Ovary (tissue), 7 donors: ENCODE measurements at regions not wholly inside any gene's neighbourhood (a gene's known extent, or its start where the extent isn't known, plus 50 kb on each side); places are given as distances from the start of the nearest gene placed in this dataset.
"Not testable (repeated sequence)": the region's sequence is repeated elsewhere in the genome, so short reads cannot be mapped to it uniquely, and the experiment has no call there.

Experiments used
- DNase-seq, 5 donors: peaks; one replicate each; pipeline ENCODE4 v3.0.0-alpha.2; 2019 to 2020
- H3K27ac ChIP-seq, 2 donors: fragments of 200-600 bp; one replicate each; pipeline versions ENCODE4 v1.5.1 to v1.8.0; 2019 to 2022
- H3K27me3 ChIP-seq: fragments of 200-600 bp; one replicate; pipeline ENCODE4 v1.8.0; 2022
- H3K36me3 ChIP-seq: fragments of 200-600 bp; sonication (generic); one replicate; pipeline ENCODE4 v1.5.1; 2019
- H3K4me1 ChIP-seq: one replicate; pipeline ENCODE4 v1.8.1; 2013; ENCODE audit warnings: mild to moderate bottlenecking, moderate library complexity; ENCODE audit not compliant: insufficient read depth
- H3K4me3 ChIP-seq: fragments of 200-600 bp; sonication (generic); one replicate; pipeline ENCODE4 v1.5.1; 2017
- H3K9me3 ChIP-seq, 2 donors: fragments of 200-600 bp in 1 of 2; sonication (generic) in 1 of 2; one replicate each; pipeline versions ENCODE4 v1.5.1 to v1.8.1; 2013 to 2019; ENCODE audit warnings: mild to moderate bottlenecking in 1 of 2, moderate library complexity in 1 of 2
- CTCF ChIP-seq, 3 donors: fragments of 450-650 bp in 2 of 3; fragments of 200-600 bp in 1 of 3; IDR thresholded peaks; one replicate each; pipeline versions ENCODE4 v1.5.1 to v1.8.0; 2016 to 2022; ENCODE audit warnings: antibody characterized with exemption in 3 of 3, mild to moderate bottlenecking in 1 of 3
- EP300 ChIP-seq: sonication (generic); formaldehyde crosslinking; IDR thresholded peaks from one replicate; pipeline ENCODE4 v1.6.1; 2017; ENCODE audit warnings: antibody characterized with exemption
- POLR2A ChIP-seq: fragments of 450-650 bp; IDR thresholded peaks from one replicate; pipeline ENCODE4 v1.6.1; 2017; ENCODE audit warnings: antibody characterized with exemption, mild to moderate bottlenecking, moderate library complexity
- WGBS, 3 donors: extraction: QIAGEN DNeasy Blood & Tissue Kit in 1 of 3; methylation state at CpG; one replicate each; pipeline versions ENCODE4 v1.1.5 to v1.1.7; 2013 to 2017; 5-methylcytosine and 5-hydroxymethylcytosine counted together
- intact Hi-C, 4 donors: fragments of 100-400 bp; cut with DNase I; formaldehyde crosslinking; loops; one replicate each; pipeline versions ENCODE4 v1.11.0 to v1.15.1; 2022 to 2023
- donor health status: DM: no; HTN: no; CAD: no; lungs with moderate emphysema.
- donor health status: DM: no; HTN: no; CAD: no.
- donor health status: Bipolar disorder and iron deficiency.
- donor health status: DM: no; HTN: no; CAD: no.
- donor health status: DM: yes; HTN: yes; CAD: no.

- no peaks in the 10 kb centered on the region for H3K4me1 ChIP-seq
- intact Hi-C loops, result no loop called here
- no peaks in the 10 kb centered on the region for H3K27me3 ChIP-seq
- no peaks in the 10 kb centered on the region for H3K36me3 ChIP-seq
- H3K9me3 ChIP-seq, result no peaks in the 10 kb centered on the region
- DNase-seq, result no peak
- TF ChIP-seq EP300 (no peak), CTCF (IDR thresholded peaks at IDR 0.05) (no peak), POLR2A (no peak)
- 79 to 86% (median 84%) methylated on average over 4 of the region's 4 CpGs for WGBS, 3 donors
- H3K4me3 ChIP-seq, result no peak overlapping the region
- H3K27ac ChIP-seq, result no peak overlapping the region
Measured at GRCh38 chr4:59457576-59457975, 1742.5 kb upstream of the ADGRL3 start.

DNA sequence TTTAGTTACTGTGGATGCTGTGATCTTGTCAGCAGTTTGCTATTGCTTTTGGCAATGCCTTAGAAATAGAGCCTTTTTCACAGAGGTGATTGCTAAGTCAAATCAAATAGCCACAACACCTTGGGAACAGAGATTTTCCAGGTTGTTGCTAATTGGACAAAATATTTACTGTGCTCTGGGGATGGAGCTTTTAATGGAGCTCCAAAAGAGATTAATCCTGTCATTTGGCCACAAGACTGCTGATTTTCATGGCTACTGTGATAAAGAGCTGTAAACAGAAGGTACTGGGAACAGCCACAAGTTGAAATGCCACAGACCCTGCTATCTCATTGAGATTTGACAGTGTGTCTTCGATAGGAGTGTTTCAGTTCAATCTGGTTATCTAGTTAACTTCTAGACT, 1715.2 kb upstream of the ADGRL3 start:
- no peak for TF ChIP-seq POLR2A
- no peak for TF ChIP-seq EP300
- TF ChIP-seq CTCF (IDR thresholded peaks at IDR 0.05), result no peak
- H3K27me3 ChIP-seq, result no peaks in the 10 kb centered on the region
- no peaks in the 10 kb centered on the region for H3K9me3 ChIP-seq
- intact Hi-C loops, result no loop called here
- no peaks in the 10 kb centered on the region for H3K36me3 ChIP-seq
- 19 to 48% (median 23%) methylated on average over 1 of the region's 1 CpG for WGBS, 3 donors
- H3K4me1 ChIP-seq, result no peaks in the 10 kb centered on the region
- DNase-seq, result no peak
- no peak overlapping the region for H3K4me3 ChIP-seq
- H3K27ac ChIP-seq, result no peak overlapping the region

DNA sequence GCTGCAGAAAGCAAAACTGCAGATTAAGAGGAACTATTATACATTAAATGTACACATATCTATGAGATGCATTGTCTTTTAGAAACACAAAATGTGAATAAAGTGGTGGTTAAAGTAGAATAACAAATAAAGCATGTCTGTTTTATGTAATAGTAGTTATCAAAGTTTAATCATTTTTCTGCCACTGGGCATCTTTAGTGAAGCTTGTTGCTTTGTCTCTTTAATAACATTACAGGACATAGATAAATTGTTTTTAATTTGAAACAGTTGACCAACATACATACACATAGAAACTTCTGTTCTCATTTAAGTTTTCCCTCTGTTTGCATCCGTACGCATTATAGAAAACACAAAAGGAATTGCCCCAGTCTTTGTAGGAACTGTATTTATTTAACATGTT, 1700.0 kb upstream of the ADGRL3 start:
- intact Hi-C loops, result no loop called here
- 90 to 97% (median 91%) methylated on average over 2 of the region's 2 CpGs for WGBS, 3 donors
- Histone ChIP-seq H3K4me1 (no peaks in the 10 kb centered on the region), H3K36me3 (no peaks in the 10 kb centered on the region), H3K27me3 (no peaks in the 10 kb centered on the region), H3K27ac (no peak overlapping the region), H3K9me3 (no peaks in the 10 kb centered on the region), H3K4me3 (no peak overlapping the region)
- no peak for TF ChIP-seq POLR2A
- TF ChIP-seq CTCF (IDR thresholded peaks at IDR 0.05), result no peak
- no peak for TF ChIP-seq EP300
- DNase-seq, result no peak

DNA sequence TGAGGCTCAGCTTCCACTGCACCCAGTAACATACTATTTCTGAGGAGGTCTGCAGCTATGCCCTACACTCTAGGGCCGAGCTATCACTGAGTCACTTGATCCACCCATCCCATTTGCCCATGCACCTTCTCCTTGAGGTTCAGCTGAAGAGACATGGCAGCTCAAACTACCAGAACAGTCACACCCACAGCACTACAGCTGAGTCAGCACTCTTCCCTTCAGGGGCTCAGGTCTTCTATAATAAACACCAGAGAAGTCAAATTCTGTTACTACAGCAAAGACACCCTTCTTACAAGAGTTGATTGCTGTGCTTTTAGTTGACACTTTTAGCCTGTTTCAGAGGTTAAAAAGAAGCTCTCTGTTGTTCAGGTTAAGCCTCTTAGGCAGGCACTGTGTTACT, 1696.4 kb upstream of the ADGRL3 start:
- intact Hi-C loops, result no loop called here
- 47 to 89% (median 59%) methylated on average over 1 of the region's 1 CpG for WGBS, 3 donors
- H3K4me3 ChIP-seq, result no peak overlapping the region
- no peak for TF ChIP-seq POLR2A
- TF ChIP-seq EP300, result no peak
- no peaks in the 10 kb centered on the region for H3K4me1 ChIP-seq
- no peak for DNase-seq
- no peaks in the 10 kb centered on the region for H3K27me3 ChIP-seq
- no peak overlapping the region for H3K27ac ChIP-seq
- no peaks in the 10 kb centered on the region for H3K9me3 ChIP-seq
- no peaks in the 10 kb centered on the region for H3K36me3 ChIP-seq

DNA sequence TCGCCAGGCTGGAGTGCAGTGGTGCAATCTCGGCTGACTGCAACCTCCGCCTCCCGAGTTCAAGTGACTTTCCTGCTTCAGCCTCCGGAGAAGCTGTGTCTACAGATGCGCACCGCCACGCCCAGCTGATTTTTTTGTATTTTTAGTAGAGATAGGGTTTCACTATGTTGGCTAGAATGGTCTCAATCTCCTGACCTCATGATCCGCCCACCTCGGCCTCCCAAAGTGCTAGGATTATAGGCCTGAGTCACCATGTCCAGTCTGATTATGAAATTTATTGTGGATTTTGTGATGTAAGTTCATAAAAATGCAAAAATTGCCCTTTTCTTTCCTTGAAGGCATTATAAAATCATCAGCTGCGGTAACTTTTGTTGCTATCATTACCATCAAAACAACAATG, 1688.3 kb upstream of the ADGRL3 start:
- 89 to 91% (median 91%) methylated on average over 11 of the region's 11 CpGs for WGBS, 3 donors
- H3K36me3 ChIP-seq, H3K4me1 ChIP-seq, intact Hi-C loops, DNase-seq, H3K9me3 ChIP-seq, H3K27me3 ChIP-seq, H3K27ac ChIP-seq, H3K4me3 ChIP-seq: not testable (repeated sequence)

DNA sequence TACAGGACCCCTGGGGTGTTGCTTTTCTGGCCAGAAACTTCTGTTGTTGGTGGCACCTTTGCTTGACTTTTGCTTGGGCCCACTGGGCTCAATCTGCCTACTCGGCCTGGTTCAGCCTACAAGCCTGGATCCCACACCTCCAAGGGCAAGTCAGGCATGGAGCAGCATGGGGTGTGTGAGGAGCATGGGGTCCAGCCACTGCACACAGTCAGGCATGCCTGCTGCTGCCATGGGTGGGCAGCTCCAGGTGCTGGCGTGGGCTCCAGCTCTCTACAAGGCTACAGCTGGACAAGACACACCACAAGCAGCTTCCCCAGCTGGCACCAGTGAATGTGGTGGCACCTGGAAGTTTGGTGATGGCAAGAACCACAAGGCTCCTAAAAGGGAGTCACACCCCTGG, 1683.1 kb upstream of the ADGRL3 start:
- intact Hi-C loops, result no loop called here
- 65 to 66% (median 66%) methylated on average over 2 of the region's 2 CpGs for WGBS, 3 donors
- Histone ChIP-seq H3K4me1 (no peaks in the 10 kb centered on the region), H3K4me3 (no peak overlapping the region), H3K27ac (no peak overlapping the region), H3K36me3 (no peaks in the 10 kb centered on the region), H3K27me3 (no peaks in the 10 kb centered on the region), H3K9me3 (no peaks in the 10 kb centered on the region)
- TF ChIP-seq EP300, result no peak
- no peak for TF ChIP-seq POLR2A
- TF ChIP-seq CTCF (IDR thresholded peaks at IDR 0.05), result no peak
- no peak for DNase-seq
